Stimulated activated CD8-positive, alpha-beta memory T cell treated with anti-CD3 and anti-CD28 coated beads, Interleukin-4, amount 100 ng/mL, for 1 hour (primary cell): ENCODE measurements at regions not wholly inside any gene's neighbourhood (a gene's known extent, or its start where the extent isn't known, plus 50 kb on each side); places are given as distances from the start of the nearest gene placed in this dataset.

Experiments used
- DNase-seq, 2 donors: peaks; one replicate each; pipeline ENCODE4 v3.0.0-alpha.2; 2020; ENCODE audit warnings: low read depth in 2 of 2, low spot score in 1 of 2

GRCh38 chr3:70580021-70580420 lies 267.6 kb upstream of the MDFIC2 start:
- no peak for DNase-seq

GRCh38 chr3:70571696-70572095 lies 259.3 kb upstream of the MDFIC2 start:
- no peak for DNase-seq

- DNase-seq = no peak
These were observed 258.1 kb upstream of the MDFIC2 start for GRCh38 chr3:70570584-70570983.

GRCh38 chr3:70568626-70569025 lies 256.2 kb upstream of the MDFIC2 start:
- DNase-seq = no peak

- no peak for DNase-seq
These were observed 253.4 kb upstream of the MDFIC2 start for GRCh38 chr3:70565861-70566260.

GRCh38 chr3:70564552-70564951 lies 252.1 kb upstream of the MDFIC2 start:
- DNase-seq = no peak

- no peak for DNase-seq
These were observed 249.4 kb upstream of the MDFIC2 start for GRCh38 chr3:70561796-70562195.

- no peak for DNase-seq
These were observed 246.5 kb upstream of the MDFIC2 start for GRCh38 chr3:70558956-70559355.

- no peak for DNase-seq
These were observed 245.5 kb upstream of the MDFIC2 start for GRCh38 chr3:70557976-70558375.

GRCh38 chr3:70556056-70556455 lies 243.6 kb upstream of the MDFIC2 start:
- no peak for DNase-seq

- DNase-seq = no peak
These were observed 241.7 kb upstream of the MDFIC2 start for GRCh38 chr3:70554170-70554569.

- DNase-seq = peak; percentile 18 to 58
These were observed 238.4 kb upstream of the MDFIC2 start for GRCh38 chr3:70550723-70551319.

- no peak for DNase-seq
These were observed 234.2 kb upstream of the MDFIC2 start for GRCh38 chr3:70546679-70547078.

GRCh38 chr3:70543493-70543892 lies 231.1 kb upstream of the MDFIC2 start:
- DNase-seq = no peak

- no peak for DNase-seq
These were observed 227.5 kb upstream of the MDFIC2 start for GRCh38 chr3:70539908-70540307.

GRCh38 chr3:70532806-70533205 lies 220.4 kb upstream of the MDFIC2 start:
- no peak for DNase-seq

GRCh38 chr3:70531838-70532489 lies 219.5 kb upstream of the MDFIC2 start:
- no peak for DNase-seq

GRCh38 chr3:70531063-70531657 lies 218.7 kb upstream of the MDFIC2 start:
- no peak for DNase-seq

GRCh38 chr3:70530626-70531025 lies 218.2 kb upstream of the MDFIC2 start:
- DNase-seq = no peak

GRCh38 chr3:70527026-70527425 lies 214.6 kb upstream of the MDFIC2 start:
- DNase-seq = no peak

- DNase-seq = no peak
These were observed 207.6 kb upstream of the MDFIC2 start for GRCh38 chr3:70519913-70520659.

GRCh38 chr3:70519026-70519425 lies 206.6 kb upstream of the MDFIC2 start:
- DNase-seq = no peak
